ENCODE measurements at regions not wholly inside any gene's neighbourhood (a gene's known extent, or its start where the extent isn't known, plus 50 kb on each side); places are given as distances from the start of the nearest gene placed in this dataset.

DNA sequence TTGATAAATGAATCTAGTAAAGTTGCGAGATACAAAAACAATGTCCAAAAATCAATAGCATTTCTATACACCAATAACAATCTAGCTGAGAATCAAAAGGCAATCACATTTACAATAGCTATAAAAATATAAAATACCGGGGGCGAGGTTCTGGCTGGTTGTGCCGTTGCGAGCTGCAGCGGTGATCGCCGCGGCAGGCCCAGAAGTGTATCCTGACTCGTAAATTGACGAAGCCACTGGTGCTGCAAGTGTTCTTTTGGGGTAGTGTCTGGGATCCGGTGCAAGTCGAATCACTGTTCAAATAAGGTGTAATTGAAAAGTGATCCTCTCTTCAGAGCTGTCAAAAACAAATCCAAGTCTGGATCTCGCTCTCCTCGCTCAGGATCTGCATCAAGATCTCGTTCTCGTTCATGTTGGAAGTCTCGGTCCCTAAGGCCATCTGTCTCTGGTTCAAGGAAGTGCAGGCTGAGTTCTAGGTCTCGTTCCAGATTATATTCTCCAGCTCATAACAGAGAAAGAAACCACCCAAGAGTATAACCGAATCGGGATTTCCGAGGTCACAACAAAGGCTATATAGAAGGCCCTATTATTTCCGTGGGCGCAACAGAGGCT, 80.1 kb upstream of the STT3B start:
- no peak for TF ChIP-seq EZH2phosphoT487 (IDR thresholded peaks at IDR 0.05; ENCODE audit: insufficient read depth, low read depth)
- TF ChIP-seq EZH2 (IDR thresholded peaks at IDR 0.05; ENCODE audit: insufficient read depth, poor library complexity, severe bottlenecking), result no peak

Data from GM23248 (cell line).